OCI-LY3 (cell line): ENCODE measurements at regions not wholly inside any gene's neighbourhood (a gene's known extent, or its start where the extent isn't known, plus 50 kb on each side); places are given as distances from the start of the nearest gene placed in this dataset.

ENCODE experiments used
- H2AFZ ChIP-seq: fragments of 200-600, 300-600 bp; shearing (Covaris generic); 2 replicates; pipeline ENCODE4 v1.6.0; 2014; ENCODE audit warnings: antibody characterized with exemption, low read depth, low read length
- H3K27ac ChIP-seq: fragments of 200-600, 300-600 bp; sonication (generic); 2 replicates; pipeline ENCODE4 v1.5.1; 2014; ENCODE audit warnings: mild to moderate bottlenecking, low read length, moderate library complexity, mixed read lengths
- H3K27me3 ChIP-seq: fragments of 200-600, 300-600 bp; sonication (generic); 2 replicates; pipeline ENCODE4 v1.6.1; 2014; ENCODE audit warnings: low read depth, low read length, mixed read lengths
- H3K36me3 ChIP-seq: fragments of 200-600, 300-600 bp; sonication (generic); replicated peaks from 2 replicates; pipeline ENCODE3; 2014; ENCODE audit warnings: low read depth, low read length, mixed read lengths
- H3K4me1 ChIP-seq: fragments of 300-600, 200-600 bp; sonication (generic); 2 replicates; pipeline ENCODE4 v1.6.1; 2014; ENCODE audit warnings: low read length, mixed read lengths
- H3K4me2 ChIP-seq: fragments of 200-600, 300-600 bp; sonication (generic); 2 replicates; pipeline ENCODE4 v1.6.1; 2014; ENCODE audit warnings: low read length, mixed read lengths
- H3K4me3 ChIP-seq: fragments of 300-600, 200-600 bp; sonication (generic); 2 replicates; pipeline ENCODE4 v1.5.1; 2014; ENCODE audit warnings: antibody characterized with exemption, mild to moderate bottlenecking, low read length, moderate library complexity
- H3K79me2 ChIP-seq: fragments of 300-600, 200-600 bp; shearing (Covaris generic); 2 replicates; pipeline ENCODE4 v1.6.1; 2014; ENCODE audit warnings: mild to moderate bottlenecking, low read length, mixed read lengths
- H3K9ac ChIP-seq: fragments of 300-600, 200-600 bp; shearing (Covaris generic); 2 replicates; pipeline ENCODE4 v1.6.0; 2014; ENCODE audit warnings: mild to moderate bottlenecking, low read length, moderate library complexity
- H3K9me3 ChIP-seq: fragments of 200-600, 300-600 bp; shearing (Covaris generic); 2 replicates; pipeline ENCODE4 v1.6.1; 2014; ENCODE audit warnings: low read length, mixed read lengths; ENCODE audit not compliant: insufficient read depth
- H4K20me1 ChIP-seq: fragments of 200-600, 300-600 bp; sonication (generic); 2 replicates; pipeline ENCODE4 v1.6.1; 2016; ENCODE audit warnings: low read length, mixed read lengths; ENCODE audit not compliant: insufficient read depth
- CTCF ChIP-seq: fragments of 200-600, 300-600 bp; sonication (generic); IDR thresholded peaks from 2 replicates; pipeline ENCODE4 v1.5.1; 2014; ENCODE audit warnings: antibody characterized with exemption, low read length, low read depth
- EZH2phosphoT487 ChIP-seq: fragments of 200-600 bp; shearing (Covaris generic); IDR thresholded peaks from 2 replicates; pipeline ENCODE4 v1.6.1; 2018; ENCODE audit warnings: antibody characterized with exemption, mixed run types, low read depth

GRCh38 chr7:125396466-125397151 lies 467.0 kb upstream of the POT1 start:
- H3K27me3 ChIP-seq = no peaks in the 10 kb centered on the region
- no peak overlapping the region for H2AFZ ChIP-seq

GRCh38 chr7:125391921-125392320 lies 462.3 kb upstream of the POT1 start:
- H3K4me3 ChIP-seq = no peak overlapping the region
- H3K27me3 ChIP-seq = no peaks in the 10 kb centered on the region
- H3K9ac ChIP-seq = no peak overlapping the region
- H3K79me2 ChIP-seq = no peaks in the 10 kb centered on the region
- H3K4me2 ChIP-seq = no peak overlapping the region
- H2AFZ ChIP-seq = no peak overlapping the region
- H3K27ac ChIP-seq = no peak overlapping the region
- no peaks in the 10 kb centered on the region for H3K4me1 ChIP-seq
- no peak for TF ChIP-seq CTCF
- TF ChIP-seq EZH2phosphoT487 = no peak
- no peaks in the 10 kb centered on the region for H4K20me1 ChIP-seq
- H3K9me3 ChIP-seq = no peaks in the 10 kb centered on the region
- no peaks in the 10 kb centered on the region for H3K36me3 ChIP-seq

More at GRCh38 chr7:125396466-125397151, 467.0 kb upstream of the POT1 start:
- H3K9me3 ChIP-seq = no peaks in the 10 kb centered on the region
- no peaks in the 10 kb centered on the region for H3K4me1 ChIP-seq
- no peaks in the 10 kb centered on the region for H3K79me2 ChIP-seq
- no peak for TF ChIP-seq EZH2phosphoT487
- TF ChIP-seq CTCF = no peak
- H3K36me3 ChIP-seq = no peaks in the 10 kb centered on the region
- H3K4me3 ChIP-seq = no peak overlapping the region
- no peak overlapping the region for H3K4me2 ChIP-seq
- no peak overlapping the region for H3K9ac ChIP-seq
- H3K27ac ChIP-seq = no peak overlapping the region
- H4K20me1 ChIP-seq = no peaks in the 10 kb centered on the region

DNA sequence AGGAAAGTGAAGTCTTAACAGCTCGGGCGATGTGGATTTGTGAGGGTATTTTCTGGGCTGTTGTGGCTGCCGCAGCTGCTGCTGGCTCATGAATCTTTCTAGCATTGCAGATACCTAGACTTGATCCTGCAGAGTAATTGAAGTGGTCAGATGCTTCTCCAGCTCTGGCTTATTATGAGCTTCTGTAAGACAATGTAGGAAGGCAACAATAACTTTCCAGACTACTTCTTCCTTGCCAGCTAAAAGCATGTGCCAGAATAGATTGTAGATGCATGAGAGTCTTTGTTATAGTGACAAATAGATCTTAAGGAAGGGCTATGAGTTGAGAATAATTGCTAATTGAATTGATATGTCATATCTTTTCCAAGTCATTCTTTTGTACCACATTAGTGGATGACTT lies 461.4 kb upstream of the POT1 start:
- H4K20me1 ChIP-seq = no peaks in the 10 kb centered on the region
- H3K79me2 ChIP-seq = no peaks in the 10 kb centered on the region
- no peaks in the 10 kb centered on the region for H3K4me1 ChIP-seq
- no peaks in the 10 kb centered on the region for H3K9me3 ChIP-seq
- no peak for TF ChIP-seq EZH2phosphoT487
- TF ChIP-seq CTCF = no peak
- H3K4me2 ChIP-seq = no peak overlapping the region
- H3K27me3 ChIP-seq = no peaks in the 10 kb centered on the region
- H3K27ac ChIP-seq = no peak overlapping the region
- no peak overlapping the region for H3K4me3 ChIP-seq
- H3K36me3 ChIP-seq = no peaks in the 10 kb centered on the region
- no peak overlapping the region for H2AFZ ChIP-seq
- no peak overlapping the region for H3K9ac ChIP-seq

- Histone ChIP-seq H3K4me3 (no peak overlapping the region), H4K20me1 (no peaks in the 10 kb centered on the region), H3K27ac (no peak overlapping the region), H3K36me3 (no peaks in the 10 kb centered on the region), H3K4me1 (no peaks in the 10 kb centered on the region), H3K4me2 (no peak overlapping the region), H3K27me3 (no peaks in the 10 kb centered on the region), H3K9ac (no peak overlapping the region), H2AFZ (no peak overlapping the region), H3K9me3 (no peaks in the 10 kb centered on the region), H3K79me2 (no peaks in the 10 kb centered on the region)
- no peak for TF ChIP-seq CTCF
- TF ChIP-seq EZH2phosphoT487 = no peak
Observed at GRCh38 chr7:125386211-125386610, 456.6 kb upstream of the POT1 start.
